Thoracic aorta (tissue), 2 donors: ENCODE measurements at regions not wholly inside any gene's neighbourhood (a gene's known extent, or its start where the extent isn't known, plus 50 kb on each side); places are given as distances from the start of the nearest gene placed in this dataset.

Source experiments
- ATAC-seq: fragments of 150-250 bp; one replicate; pipeline ENCODE4 v1.8.0; 2017; ENCODE audit warnings: low read depth; ENCODE audit not compliant: insufficient number of reproducible peaks, low FRiP score
- DNase-seq: peaks from one replicate; pipeline ENCODE4 v3.0.0-alpha.2; 2020; ENCODE audit warnings: low spot score
- H3K27ac ChIP-seq, 2 donors: fragments of 200-600 bp; sonication (generic); 1 replicate in 1 of 2; 2 replicates in 1 of 2; pipeline ENCODE4 v1.5.1; 2016; ENCODE audit warnings: mild to moderate bottlenecking in 2 of 2, moderate library complexity in 2 of 2
- H3K27me3 ChIP-seq: fragments of 200-600 bp; sonication (generic); replicated peaks from 2 replicates; pipeline ENCODE4 v1.6.0; 2016; ENCODE audit warnings: mild to moderate bottlenecking; ENCODE audit not compliant: insufficient read depth
- H3K36me3 ChIP-seq: fragments of 200-600 bp; sonication (generic); one replicate; pipeline ENCODE4 v1.5.1; 2016
- H3K4me1 ChIP-seq, 2 donors: fragments of 200-600 bp; sonication (generic); 1 replicate in 1 of 2; 2 replicates in 1 of 2; pipeline versions ENCODE4 v1.5.1 to v1.6.0; 2016; ENCODE audit warnings: low read depth in 2 of 2, mild to moderate bottlenecking in 1 of 2; ENCODE audit not compliant: control insufficient read depth in 1 of 2
- H3K4me3 ChIP-seq: fragments of 200-600 bp; sonication (generic); 2 replicates; pipeline ENCODE4 v1.5.1; 2016; ENCODE audit warnings: mild to moderate bottlenecking
- H3K9me3 ChIP-seq: fragments of 200-600 bp; sonication (generic); 2 replicates; pipeline ENCODE4 v1.5.1; 2016
- TF ChIP-seq, protein P1 (sequence below): fragments of 200-600 bp; sonication (generic); IDR thresholded peaks from one replicate; pipeline ENCODE4 v1.5.1; 2019; ENCODE audit warnings: antibody characterized with exemption

DNA sequence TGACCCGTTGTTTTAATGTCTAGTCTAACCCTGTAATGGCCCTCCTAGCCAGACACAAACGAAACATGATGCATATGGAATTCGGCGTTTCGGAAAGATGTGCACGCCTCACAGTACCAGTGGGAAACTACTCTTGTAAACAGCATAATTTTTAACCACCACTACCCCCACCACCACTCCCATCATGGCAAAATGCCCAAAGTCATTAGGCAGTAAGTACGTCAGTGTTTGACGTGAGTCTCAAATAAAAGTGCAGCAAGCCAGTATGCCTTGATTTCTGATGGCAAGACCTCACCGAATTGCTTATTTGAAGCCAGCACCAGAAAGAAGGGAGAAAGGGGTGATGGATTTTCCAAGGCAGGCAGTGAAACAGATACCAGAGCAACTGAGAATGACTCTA, 71.4 kb downstream of the ADRB2 start:
- Histone ChIP-seq H3K4me1 (peaks cover 0 to 9% of the 10 kb centered on the region in 2 donors), H3K9me3 (no peaks in the 10 kb centered on the region), H3K27me3 (no peaks in the 10 kb centered on the region), H3K36me3 (no peaks in the 10 kb centered on the region), H3K4me3 (no peak overlapping the region), H3K27ac (no peak overlapping the region)
- no peak for ATAC-seq
- TF ChIP-seq, protein P1, sequence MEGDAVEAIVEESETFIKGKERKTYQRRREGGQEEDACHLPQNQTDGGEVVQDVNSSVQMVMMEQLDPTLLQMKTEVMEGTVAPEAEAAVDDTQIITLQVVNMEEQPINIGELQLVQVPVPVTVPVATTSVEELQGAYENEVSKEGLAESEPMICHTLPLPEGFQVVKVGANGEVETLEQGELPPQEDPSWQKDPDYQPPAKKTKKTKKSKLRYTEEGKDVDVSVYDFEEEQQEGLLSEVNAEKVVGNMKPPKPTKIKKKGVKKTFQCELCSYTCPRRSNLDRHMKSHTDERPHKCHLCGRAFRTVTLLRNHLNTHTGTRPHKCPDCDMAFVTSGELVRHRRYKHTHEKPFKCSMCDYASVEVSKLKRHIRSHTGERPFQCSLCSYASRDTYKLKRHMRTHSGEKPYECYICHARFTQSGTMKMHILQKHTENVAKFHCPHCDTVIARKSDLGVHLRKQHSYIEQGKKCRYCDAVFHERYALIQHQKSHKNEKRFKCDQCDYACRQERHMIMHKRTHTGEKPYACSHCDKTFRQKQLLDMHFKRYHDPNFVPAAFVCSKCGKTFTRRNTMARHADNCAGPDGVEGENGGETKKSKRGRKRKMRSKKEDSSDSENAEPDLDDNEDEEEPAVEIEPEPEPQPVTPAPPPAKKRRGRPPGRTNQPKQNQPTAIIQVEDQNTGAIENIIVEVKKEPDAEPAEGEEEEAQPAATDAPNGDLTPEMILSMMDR: no peak
- no peak for DNase-seq

DNA sequence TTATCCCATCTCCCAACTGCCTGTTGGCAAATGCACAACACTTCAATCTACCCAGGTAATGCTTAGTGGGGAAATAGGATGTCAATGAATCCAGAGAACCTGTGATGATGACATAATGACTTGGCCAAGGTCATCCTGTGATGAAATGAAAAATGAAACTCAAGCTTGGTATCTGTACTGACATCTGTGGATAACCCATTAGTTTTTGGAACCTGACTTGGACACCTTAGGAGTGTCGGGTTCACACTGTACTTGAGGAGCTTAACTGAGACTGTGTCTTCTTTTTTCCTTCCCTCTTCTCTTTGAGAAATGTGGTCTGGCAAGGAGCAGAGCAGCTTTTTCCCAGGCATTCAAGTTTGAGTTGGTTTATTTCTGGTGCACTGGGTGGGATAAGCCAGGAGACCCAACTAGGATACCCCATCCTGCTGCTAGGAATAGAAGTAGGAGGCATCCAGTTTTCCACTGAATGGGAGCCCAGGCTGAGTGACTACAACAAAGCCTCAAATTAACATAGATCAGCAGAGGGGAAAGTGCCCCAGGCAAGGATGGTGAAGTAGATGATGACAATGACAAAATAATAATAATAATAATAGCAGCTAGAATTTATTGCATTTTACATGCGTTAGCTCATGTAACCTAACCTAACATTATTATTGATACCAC, 72.1 kb downstream of the ADRB2 start:
- ATAC-seq (no peak), DNase-seq (no peak)
- Histone ChIP-seq H3K4me1 (peaks cover 5 to 15% of the 10 kb centered on the region in 2 donors), H3K27me3 (no peaks in the 10 kb centered on the region), H3K27ac (no peak overlapping the region), H3K4me3 (no peak overlapping the region), H3K36me3 (no peaks in the 10 kb centered on the region), H3K9me3 (no peaks in the 10 kb centered on the region)
- TF ChIP-seq, protein P1: no peak

- H3K9me3 ChIP-seq: no peaks in the 10 kb centered on the region
- no peak for DNase-seq
- H3K4me3 ChIP-seq: no peak overlapping the region
- no peaks in the 10 kb centered on the region for H3K27me3 ChIP-seq
- no peaks in the 10 kb centered on the region for H3K36me3 ChIP-seq
- H3K27ac ChIP-seq: no peak overlapping the region
- H3K4me1 ChIP-seq: peaks cover 12 to 29% of the 10 kb centered on the region in 2 donors
- TF ChIP-seq, protein P1: no peak
- ATAC-seq: no peak
Observed at GRCh38 chr5:148899993-148900392, 73.6 kb downstream of the ADRB2 start.

DNA sequence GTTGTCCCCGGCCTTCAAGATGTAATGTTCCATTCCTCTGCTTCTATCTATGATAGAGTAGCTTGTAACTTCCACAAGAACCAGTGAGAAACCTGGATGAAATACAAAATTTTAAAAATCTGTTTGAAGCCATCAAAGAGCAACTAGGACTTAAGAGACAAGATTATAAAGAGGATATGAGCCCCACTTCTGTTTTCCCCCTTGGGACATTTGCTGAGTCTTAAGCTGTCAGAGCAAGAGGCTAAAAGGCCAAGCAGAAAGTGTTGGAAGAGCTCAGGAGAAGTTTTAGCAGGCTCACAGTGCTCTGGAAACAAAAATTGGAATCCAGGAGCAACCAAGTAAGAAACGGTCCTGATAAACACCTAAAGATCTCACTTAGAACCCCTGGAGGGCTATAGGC, 76.1 kb downstream of the ADRB2 start:
- Histone ChIP-seq H3K4me1 (peaks cover 12 to 37% of the 10 kb centered on the region in 2 donors), H3K4me3 (no peak overlapping the region), H3K27me3 (no peaks in the 10 kb centered on the region), H3K9me3 (no peaks in the 10 kb centered on the region), H3K27ac (peak overlapping the region in 1 of 2 donors; percentile 26), H3K36me3 (no peaks in the 10 kb centered on the region)
- TF ChIP-seq, protein P1: no peak
- no peak for ATAC-seq
- no peak for DNase-seq

GRCh38 chr5:148903587-148903986, 77.2 kb downstream of the ADRB2 start:
- H3K4me3 ChIP-seq: no peak overlapping the region
- H3K4me1 ChIP-seq: peaks cover 12 to 38% of the 10 kb centered on the region in 2 donors
- H3K36me3 ChIP-seq: no peaks in the 10 kb centered on the region
- no peaks in the 10 kb centered on the region for H3K9me3 ChIP-seq
- ATAC-seq (no peak), DNase-seq (no peak)
- TF ChIP-seq, protein P1: no peak
- H3K27ac ChIP-seq: peak overlapping the region; percentile 26 to 36
- no peaks in the 10 kb centered on the region for H3K27me3 ChIP-seq
